ENCODE measurements at regions not wholly inside any gene's neighbourhood (a gene's known extent, or its start where the extent isn't known, plus 50 kb on each side); places are given as distances from the start of the nearest gene placed in this dataset.

DNA sequence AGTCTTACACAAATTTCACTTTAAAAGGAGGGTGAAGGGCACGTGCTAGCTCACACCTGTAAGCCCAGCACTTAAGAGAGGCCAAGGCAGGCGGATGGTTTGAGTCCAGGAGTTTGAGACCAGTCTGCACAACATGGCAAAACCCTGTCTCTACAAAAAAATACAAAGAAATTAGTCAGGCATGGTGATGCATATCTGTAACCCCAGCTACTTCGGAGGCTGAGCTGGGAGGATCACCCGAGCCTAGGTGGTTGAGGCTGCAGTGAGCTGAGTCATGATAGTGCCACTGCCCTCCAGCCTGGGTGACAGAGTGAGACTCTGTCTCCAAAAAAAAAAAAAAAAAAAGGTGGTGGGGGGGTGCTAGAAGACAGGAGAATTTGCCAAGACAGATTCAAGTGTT lies 237.3 kb upstream of the KLF14 start:
- no peak for TF ChIP-seq CTCF (optimal IDR thresholded peaks at IDR 0.05 in 1 of 3, IDR thresholded peaks at IDR 0.05 in 1 of 3, conservative IDR thresholded peaks at IDR 0.05 in 1 of 3; ENCODE audit: extremely low read depth in 1 of 3, insufficient read depth in 2 of 3, low read length in 3 of 3)
- TF ChIP-seq EZH2 (IDR thresholded peaks at IDR 0.05; ENCODE audit: low read length), result no peak

Measured in keratinocyte (primary cell).